ENCODE measurements at regions not wholly inside any gene's neighbourhood (a gene's known extent, or its start where the extent isn't known, plus 50 kb on each side); places are given as distances from the start of the nearest gene placed in this dataset.

GRCh38 chr1:4086921-4087320 lies 186.8 kb upstream of the C1orf174 start:
- TF ChIP-seq CTCF (IDR thresholded peaks at IDR 0.05; ENCODE audit: unreplicated experiment) = no peak
- DNase-seq = no peak
- H3K27ac Mint-ChIP-seq (ENCODE audit: unreplicated experiment) = no peak overlapping the region
- no TSS peak for BruUV-seq (replicated peaks)
- H3K36me3 Mint-ChIP-seq (ENCODE audit: insufficient read depth, unreplicated experiment) = no peaks in the 10 kb centered on the region
- no peak overlapping the region for H3K4me3 Mint-ChIP-seq (ENCODE audit: low read depth, unreplicated experiment)
- no peaks in the 10 kb centered on the region for H3K9me3 Mint-ChIP-seq (ENCODE audit: low read depth, unreplicated experiment)
- H3K4me1 Mint-ChIP-seq (ENCODE audit: low read depth, unreplicated experiment) = no peaks in the 10 kb centered on the region
- H3K27me3 Mint-ChIP-seq (ENCODE audit: unreplicated experiment) = peaks cover 53% of the 10 kb centered on the region
- intact Hi-C loops (cut with micrococcal nuclease; ENCODE audit: unreplicated experiment) = no loop called here
- CTCF ChIA-PET = no interaction called here

- DNase-seq = no peak
- no peak for TF ChIP-seq CTCF (IDR thresholded peaks at IDR 0.05; ENCODE audit: unreplicated experiment)
- BruUV-seq (replicated peaks) = no TSS peak
- CTCF ChIA-PET = no interaction called here
- Mint-ChIP-seq H3K9me3 (ENCODE audit: low read depth, unreplicated experiment) (no peaks in the 10 kb centered on the region), H3K27me3 (ENCODE audit: unreplicated experiment) (peaks cover 53% of the 10 kb centered on the region), H3K4me1 (ENCODE audit: low read depth, unreplicated experiment) (no peaks in the 10 kb centered on the region), H3K36me3 (ENCODE audit: insufficient read depth, unreplicated experiment) (no peaks in the 10 kb centered on the region), H3K27ac (ENCODE audit: unreplicated experiment) (no peak overlapping the region), H3K4me3 (ENCODE audit: low read depth, unreplicated experiment) (no peak overlapping the region)
- intact Hi-C loops (cut with micrococcal nuclease; ENCODE audit: unreplicated experiment) = no loop called here
Measured at GRCh38 chr1:4087530-4088420, 187.7 kb upstream of the C1orf174 start.

- intact Hi-C loops (cut with micrococcal nuclease; ENCODE audit: unreplicated experiment) = no loop called here
- H3K27me3 Mint-ChIP-seq (ENCODE audit: unreplicated experiment) = peaks cover 51% of the 10 kb centered on the region
- DNase-seq = no peak
- no peak for TF ChIP-seq CTCF (IDR thresholded peaks at IDR 0.05; ENCODE audit: unreplicated experiment)
- no peaks in the 10 kb centered on the region for H3K36me3 Mint-ChIP-seq (ENCODE audit: insufficient read depth, unreplicated experiment)
- peaks cover 3% of the 10 kb centered on the region for H3K9me3 Mint-ChIP-seq (ENCODE audit: low read depth, unreplicated experiment)
- no peaks in the 10 kb centered on the region for H3K4me1 Mint-ChIP-seq (ENCODE audit: low read depth, unreplicated experiment)
- no peak overlapping the region for H3K27ac Mint-ChIP-seq (ENCODE audit: unreplicated experiment)
- no TSS peak for BruUV-seq (replicated peaks)
- H3K4me3 Mint-ChIP-seq (ENCODE audit: low read depth, unreplicated experiment) = no peak overlapping the region
- CTCF ChIA-PET = no interaction called here
Measured at GRCh38 chr1:4088676-4089075, 188.6 kb upstream of the C1orf174 start.

GRCh38 chr1:4089421-4090175 lies 189.5 kb upstream of the C1orf174 start:
- Mint-ChIP-seq H3K27me3 (ENCODE audit: unreplicated experiment) (peaks cover 41% of the 10 kb centered on the region), H3K4me1 (ENCODE audit: low read depth, unreplicated experiment) (no peaks in the 10 kb centered on the region), H3K4me3 (ENCODE audit: low read depth, unreplicated experiment) (no peak overlapping the region), H3K9me3 (ENCODE audit: low read depth, unreplicated experiment) (peaks cover 3% of the 10 kb centered on the region), H3K27ac (ENCODE audit: unreplicated experiment) (no peak overlapping the region), H3K36me3 (ENCODE audit: insufficient read depth, unreplicated experiment) (no peaks in the 10 kb centered on the region)
- CTCF ChIA-PET = no interaction called here
- BruUV-seq (replicated peaks) = no TSS peak
- DNase-seq = no peak
- no peak for TF ChIP-seq CTCF (IDR thresholded peaks at IDR 0.05; ENCODE audit: unreplicated experiment)
- intact Hi-C loops (cut with micrococcal nuclease; ENCODE audit: unreplicated experiment) = no loop called here
